K562 (cell line): ENCODE measurements at regions not wholly inside any gene's neighbourhood (a gene's known extent, or its start where the extent isn't known, plus 50 kb on each side); places are given as distances from the start of the nearest gene placed in this dataset.
"Not testable (repeated sequence)": the region's sequence is repeated elsewhere in the genome, so short reads cannot be mapped to it uniquely, and the experiment has no call there.

Experiments
- CREB1 ChIP-seq, 2 experiments: sonication (generic) in 1 of 2; formaldehyde crosslinking in 1 of 2; IDR thresholded peaks; 2 replicates each; pipeline versions ENCODE4 v1.6.1 to v1.8.0; 2012 to 2022; ENCODE audit warnings: inconsistent platforms in 1 of 2, mild to moderate bottlenecking in 1 of 2, missing genetic modification reagents in 1 of 2, moderate library complexity in 1 of 2
- CTCF ChIP-seq, 3 experiments: IDR thresholded peaks in 2 of 3; conservative IDR thresholded peaks in 1 of 3; 2 replicates each; pipeline ENCODE4 v1.5.1; 2011 to 2012; ENCODE audit warnings: low read length in 3 of 3, mild to moderate bottlenecking in 3 of 3, control low read depth in 2 of 3, improper control_type of control experiment in 1 of 3, inconsistent platforms in 1 of 3, low read depth in 1 of 3, mixed read lengths in 1 of 3, moderate library complexity in 1 of 3; ENCODE audit not compliant: insufficient read depth in 2 of 3
- HEY1 ChIP-seq: fragments of 250-450 bp; sonication (Bioruptor Pico); IDR thresholded peaks from 2 replicates; pipeline ENCODE4 v1.5.0; 2020; ENCODE audit warnings: mild to moderate bottlenecking, moderate library complexity, borderline replicate concordance
- HIVEP1 ChIP-seq: fragments of 250-450 bp; sonication (Bioruptor Pico); IDR thresholded peaks from 2 replicates; pipeline ENCODE4 v1.4.0; 2020; ENCODE audit warnings: mild to moderate bottlenecking
- IRF9 ChIP-seq: fragments of 450-650 bp; IDR thresholded peaks from 2 replicates; pipeline ENCODE4 v1.6.1; 2016; ENCODE audit warnings: missing biosample characterization, missing genetic modification characterization
- JUNB ChIP-seq: fragments of 450-650 bp; formaldehyde crosslinking; conservative IDR thresholded peaks from 2 replicates; pipeline ENCODE4 v1.4.0; 2020; ENCODE audit warnings: mild to moderate bottlenecking
- NFIC ChIP-seq: fragments of 450-650 bp; IDR thresholded peaks from 2 replicates; pipeline ENCODE4 v1.6.1; 2017; ENCODE audit warnings: mild to moderate bottlenecking, inconsistent platforms
- POLR3A ChIP-seq: IDR thresholded peaks from 2 replicates; pipeline ENCODE4 v1.6.1; 2011; ENCODE audit warnings: borderline replicate concordance, mild to moderate bottlenecking, moderate library complexity; ENCODE audit not compliant: insufficient read length, insufficient read depth; ENCODE audit errors: extremely low read depth
- SMARCC2 ChIP-seq: fragments of 450-650 bp; IDR thresholded peaks from 2 replicates; pipeline ENCODE4 v1.6.1; 2017; ENCODE audit warnings: antibody characterized with exemption, moderate library complexity, mild to moderate bottlenecking, low read depth
- TBP ChIP-seq: optimal IDR thresholded peaks from 2 replicates; pipeline ENCODE3; 2011; ENCODE audit warnings: low read depth, low read length, improper control_type of control experiment
- TF ChIP-seq, protein P1 (sequence below): sonication (generic); formaldehyde crosslinking; IDR thresholded peaks from 2 replicates; pipeline ENCODE4 v1.8.0; 2023; ENCODE audit warnings: mild to moderate bottlenecking, missing genetic modification reagents
- TF ChIP-seq, protein P2 (sequence below): fragments of 250-450 bp; sonication (Bioruptor Pico); IDR thresholded peaks from 2 replicates; pipeline ENCODE4 v1.4.0; 2020; ENCODE audit warnings: borderline replicate concordance

DNA sequence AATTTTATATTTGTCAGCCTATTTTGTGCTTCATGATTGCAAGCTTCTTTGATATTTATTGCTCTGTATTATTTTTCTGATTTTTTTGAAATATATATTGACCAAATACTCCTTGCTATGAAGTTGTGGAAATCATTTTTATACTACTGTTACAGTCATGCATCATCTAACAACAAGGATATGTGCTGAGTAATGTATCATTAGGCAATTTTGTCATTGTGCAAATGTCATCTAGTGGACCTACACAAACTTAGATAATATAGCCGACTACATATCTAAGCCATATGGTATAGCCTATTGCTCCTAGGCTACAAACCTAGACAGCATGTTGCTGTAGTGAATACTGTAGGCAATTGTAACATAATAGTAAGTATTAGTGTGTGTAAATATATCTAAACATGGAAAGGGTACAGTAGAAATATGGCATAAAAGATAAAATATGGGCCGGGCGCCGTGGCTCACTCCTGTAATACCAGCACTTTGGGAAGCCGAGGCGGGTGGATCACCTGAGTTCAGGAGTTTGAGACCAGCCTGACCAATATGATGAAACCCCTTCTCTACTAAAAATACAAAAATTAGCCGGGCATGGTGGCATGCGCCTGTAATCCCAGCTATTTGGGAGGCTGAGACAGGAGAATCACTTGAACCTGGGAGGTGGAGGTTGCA lies 139.5 kb upstream of the DCAF8L1 start:
- not testable (repeated sequence) for TF ChIP-seq CREB1 (IDR thresholded peaks at IDR 0.05); CREB1 (CRISPR knock-in tag; IDR thresholded peaks at IDR 0.05); IRF9 (tag); POLR3A; JUNB; CTCF (IDR thresholded peaks at IDR 0.05 in 2 of 3, conservative IDR thresholded peaks at IDR 0.05 in 1 of 3; ENCODE audit: insufficient read depth in 2 of 3, low read depth in 1 of 3, low read length in 3 of 3); NFIC; TBP; HIVEP1 (CRISPR knock-in tag); HEY1 (CRISPR knock-in tag); SMARCC2
- TF ChIP-seq, protein P1, sequence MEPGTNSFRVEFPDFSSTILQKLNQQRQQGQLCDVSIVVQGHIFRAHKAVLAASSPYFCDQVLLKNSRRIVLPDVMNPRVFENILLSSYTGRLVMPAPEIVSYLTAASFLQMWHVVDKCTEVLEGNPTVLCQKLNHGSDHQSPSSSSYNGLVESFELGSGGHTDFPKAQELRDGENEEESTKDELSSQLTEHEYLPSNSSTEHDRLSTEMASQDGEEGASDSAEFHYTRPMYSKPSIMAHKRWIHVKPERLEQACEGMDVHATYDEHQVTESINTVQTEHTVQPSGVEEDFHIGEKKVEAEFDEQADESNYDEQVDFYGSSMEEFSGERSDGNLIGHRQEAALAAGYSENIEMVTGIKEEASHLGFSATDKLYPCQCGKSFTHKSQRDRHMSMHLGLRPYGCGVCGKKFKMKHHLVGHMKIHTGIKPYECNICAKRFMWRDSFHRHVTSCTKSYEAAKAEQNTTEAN (CRISPR knock-in tag): not testable (repeated sequence)
- TF ChIP-seq, protein P2, sequence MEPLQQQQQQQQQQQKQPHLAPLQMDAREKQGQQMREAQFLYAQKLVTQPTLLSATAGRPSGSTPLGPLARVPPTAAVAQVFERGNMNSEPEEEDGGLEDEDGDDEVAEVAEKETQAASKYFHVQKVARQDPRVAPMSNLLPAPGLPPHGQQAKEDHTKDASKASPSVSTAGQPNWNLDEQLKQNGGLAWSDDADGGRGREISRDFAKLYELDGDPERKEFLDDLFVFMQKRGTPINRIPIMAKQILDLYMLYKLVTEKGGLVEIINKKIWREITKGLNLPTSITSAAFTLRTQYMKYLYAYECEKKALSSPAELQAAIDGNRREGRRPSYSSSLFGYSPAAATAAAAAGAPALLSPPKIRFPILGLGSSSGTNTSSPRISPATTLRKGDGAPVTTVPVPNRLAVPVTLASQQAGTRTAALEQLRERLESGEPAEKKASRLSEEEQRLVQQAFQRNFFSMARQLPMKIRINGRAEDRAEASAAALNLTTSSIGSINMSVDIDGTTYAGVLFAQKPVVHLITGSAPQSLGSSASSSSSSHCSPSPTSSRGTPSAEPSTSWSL (CRISPR knock-in tag): not testable (repeated sequence)
